ENCODE measurements at regions not wholly inside any gene's neighbourhood (a gene's known extent, or its start where the extent isn't known, plus 50 kb on each side); places are given as distances from the start of the nearest gene placed in this dataset.

DNA sequence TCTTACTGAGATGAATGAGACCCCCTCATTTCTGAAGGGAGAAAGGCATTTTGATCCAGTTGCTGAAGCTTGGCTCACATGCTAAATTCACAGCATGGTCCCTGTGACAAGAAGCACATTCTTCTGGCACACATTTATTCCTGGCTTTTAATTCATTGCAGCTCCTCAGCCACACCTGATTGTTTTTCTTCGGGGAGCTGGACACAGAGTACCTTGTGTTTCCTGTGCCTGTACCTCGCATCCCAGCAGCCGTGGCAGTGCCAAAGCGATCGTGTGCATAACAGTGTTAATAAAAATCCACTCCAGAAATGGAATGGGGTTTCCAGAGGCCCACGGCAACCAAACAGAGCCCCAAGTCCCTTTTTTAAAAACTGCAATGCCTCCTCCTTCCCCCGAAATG lies 615.3 kb upstream of the MGMT start:
- no peaks in the 10 kb centered on the region for H3K27me3 ChIP-seq (ENCODE audit: control insufficient read depth, insufficient read depth, low read length)
- DNase-seq (ENCODE audit: low read depth) = no peak
- no peak overlapping the region for H3K4me3 ChIP-seq (ENCODE audit: low read depth, low read length)
- no peaks in the 10 kb centered on the region for H3K36me3 ChIP-seq (ENCODE audit: control insufficient read depth, insufficient read depth, low read length)
- TF ChIP-seq, protein P1, sequence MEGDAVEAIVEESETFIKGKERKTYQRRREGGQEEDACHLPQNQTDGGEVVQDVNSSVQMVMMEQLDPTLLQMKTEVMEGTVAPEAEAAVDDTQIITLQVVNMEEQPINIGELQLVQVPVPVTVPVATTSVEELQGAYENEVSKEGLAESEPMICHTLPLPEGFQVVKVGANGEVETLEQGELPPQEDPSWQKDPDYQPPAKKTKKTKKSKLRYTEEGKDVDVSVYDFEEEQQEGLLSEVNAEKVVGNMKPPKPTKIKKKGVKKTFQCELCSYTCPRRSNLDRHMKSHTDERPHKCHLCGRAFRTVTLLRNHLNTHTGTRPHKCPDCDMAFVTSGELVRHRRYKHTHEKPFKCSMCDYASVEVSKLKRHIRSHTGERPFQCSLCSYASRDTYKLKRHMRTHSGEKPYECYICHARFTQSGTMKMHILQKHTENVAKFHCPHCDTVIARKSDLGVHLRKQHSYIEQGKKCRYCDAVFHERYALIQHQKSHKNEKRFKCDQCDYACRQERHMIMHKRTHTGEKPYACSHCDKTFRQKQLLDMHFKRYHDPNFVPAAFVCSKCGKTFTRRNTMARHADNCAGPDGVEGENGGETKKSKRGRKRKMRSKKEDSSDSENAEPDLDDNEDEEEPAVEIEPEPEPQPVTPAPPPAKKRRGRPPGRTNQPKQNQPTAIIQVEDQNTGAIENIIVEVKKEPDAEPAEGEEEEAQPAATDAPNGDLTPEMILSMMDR (IDR thresholded peaks at IDR 0.05; ENCODE audit: insufficient read depth, low read length, poor library complexity, severe bottlenecking) = no peak

DNA sequence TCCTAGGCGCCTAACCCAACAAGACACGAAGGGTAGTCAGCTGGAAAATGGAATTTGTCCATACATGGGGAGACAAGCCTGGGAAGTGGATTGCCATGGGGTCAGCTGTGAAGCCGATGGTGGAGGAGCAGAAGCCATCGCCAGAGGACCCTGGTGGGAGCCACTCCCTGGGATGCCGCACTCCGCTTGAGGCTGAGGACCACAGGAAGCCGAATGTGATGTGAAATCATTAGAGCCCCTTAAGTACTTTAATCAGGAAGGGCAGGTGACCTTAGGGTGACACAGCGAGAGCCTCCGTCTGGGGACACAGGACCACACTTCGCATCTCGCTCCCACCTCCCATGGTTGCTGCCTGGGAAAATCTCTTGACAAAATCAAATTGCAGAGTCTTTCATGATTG lies 614.6 kb upstream of the MGMT start:
- DNase-seq (ENCODE audit: low read depth) = no peak
- H3K4me3 ChIP-seq (ENCODE audit: low read depth, low read length) = no peak overlapping the region
- TF ChIP-seq, protein P1 (IDR thresholded peaks at IDR 0.05; ENCODE audit: insufficient read depth, low read length, poor library complexity, severe bottlenecking) = no peak
- H3K27me3 ChIP-seq (ENCODE audit: control insufficient read depth, insufficient read depth, low read length) = no peaks in the 10 kb centered on the region
- H3K36me3 ChIP-seq (ENCODE audit: control insufficient read depth, insufficient read depth, low read length) = no peaks in the 10 kb centered on the region

DNA sequence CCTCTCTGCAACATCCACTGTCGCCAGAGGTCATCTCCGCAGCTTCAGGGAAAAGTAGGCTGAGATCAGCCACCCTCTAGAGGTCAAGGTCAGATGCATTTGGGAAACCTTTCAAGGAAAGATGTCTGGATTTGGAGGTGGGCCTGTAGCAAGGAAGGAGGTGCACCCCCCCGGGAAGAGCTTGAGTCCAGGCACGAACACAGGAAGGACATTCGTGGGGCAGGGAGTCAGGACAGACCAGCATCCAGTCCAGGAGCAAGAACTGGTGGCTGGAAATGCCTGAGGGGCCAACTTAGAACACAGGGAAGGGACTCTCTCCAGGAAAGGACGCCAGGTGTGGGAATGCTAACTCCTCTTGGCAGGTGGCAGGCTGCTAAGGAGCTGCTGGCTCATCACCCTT lies 614.1 kb upstream of the MGMT start:
- Histone ChIP-seq H3K27me3 (ENCODE audit: control insufficient read depth, insufficient read depth, low read length) (no peaks in the 10 kb centered on the region), H3K4me3 (ENCODE audit: low read depth, low read length) (no peak overlapping the region), H3K36me3 (ENCODE audit: control insufficient read depth, insufficient read depth, low read length) (no peaks in the 10 kb centered on the region)
- TF ChIP-seq, protein P1 (IDR thresholded peaks at IDR 0.05; ENCODE audit: insufficient read depth, low read length, poor library complexity, severe bottlenecking) = no peak
- DNase-seq (ENCODE audit: low read depth) = no peak

DNA sequence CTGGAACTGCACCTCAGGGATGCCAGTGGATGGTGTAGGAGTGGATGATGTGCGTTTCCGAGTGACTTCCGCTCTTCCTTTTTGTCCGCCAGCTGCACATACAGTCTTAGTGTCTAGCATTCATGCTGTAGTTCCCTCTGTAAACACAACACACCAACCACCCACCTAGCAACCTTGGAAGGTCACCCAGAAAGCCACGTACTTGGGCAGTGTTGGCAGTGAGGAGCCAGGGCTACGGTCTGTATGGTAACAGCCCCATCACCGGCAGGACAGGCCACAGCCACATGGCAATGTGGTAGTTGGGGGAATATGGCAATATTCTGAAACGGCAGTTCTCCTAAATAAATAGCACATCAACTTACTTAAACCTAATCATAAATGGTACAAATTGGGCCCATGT lies 613.5 kb upstream of the MGMT start:
- H3K27me3 ChIP-seq (ENCODE audit: control insufficient read depth, insufficient read depth, low read length) = no peaks in the 10 kb centered on the region
- no peak overlapping the region for H3K4me3 ChIP-seq (ENCODE audit: low read depth, low read length)
- H3K36me3 ChIP-seq (ENCODE audit: control insufficient read depth, insufficient read depth, low read length) = no peaks in the 10 kb centered on the region
- TF ChIP-seq, protein P1 (IDR thresholded peaks at IDR 0.05; ENCODE audit: insufficient read depth, low read length, poor library complexity, severe bottlenecking) = no peak
- no peak for DNase-seq (ENCODE audit: low read depth)

DNA sequence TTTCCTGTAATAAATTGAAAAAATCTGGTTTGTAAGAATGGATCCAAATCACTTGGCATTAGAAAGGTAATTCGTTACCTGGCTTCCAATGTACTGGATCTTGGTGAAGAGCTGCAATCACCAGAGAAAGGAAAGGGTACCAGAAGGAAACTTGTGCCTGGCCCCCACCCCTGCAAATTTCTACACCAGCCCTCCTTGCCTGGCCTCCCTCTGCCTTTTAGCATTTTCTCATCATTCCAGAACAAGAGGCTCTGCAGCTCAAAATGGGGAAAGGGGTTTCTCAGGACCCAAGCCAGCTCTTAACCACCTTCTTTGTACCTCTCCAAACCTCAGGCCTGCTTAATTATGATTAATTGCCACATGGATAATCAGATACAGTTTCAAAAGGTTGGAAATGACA lies 612.8 kb upstream of the MGMT start:
- DNase-seq (ENCODE audit: low read depth) = no peak
- Histone ChIP-seq H3K36me3 (ENCODE audit: control insufficient read depth, insufficient read depth, low read length) (no peaks in the 10 kb centered on the region), H3K27me3 (ENCODE audit: control insufficient read depth, insufficient read depth, low read length) (no peaks in the 10 kb centered on the region), H3K4me3 (ENCODE audit: low read depth, low read length) (no peak overlapping the region)
- TF ChIP-seq, protein P1 (IDR thresholded peaks at IDR 0.05; ENCODE audit: insufficient read depth, low read length, poor library complexity, severe bottlenecking) = no peak

DNA sequence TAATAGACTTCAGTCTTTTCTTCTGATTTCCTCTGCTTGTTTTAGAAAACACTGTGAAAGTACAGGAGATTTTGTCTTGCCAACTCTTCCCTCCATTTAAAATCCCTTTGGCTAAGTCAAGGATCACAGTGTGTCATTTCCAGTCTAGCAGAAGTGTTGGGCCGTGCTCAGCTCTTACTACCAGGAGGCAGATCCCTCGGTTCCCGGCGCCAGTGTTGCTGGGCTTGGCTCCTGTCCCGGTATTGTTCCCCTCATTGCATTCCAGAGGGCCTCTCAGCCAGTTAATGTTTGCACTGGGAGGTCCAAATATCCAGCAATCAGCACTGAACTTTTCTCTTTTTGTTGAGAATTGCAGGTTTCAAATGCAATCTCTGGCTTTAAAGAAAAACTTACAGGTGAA lies 612.1 kb upstream of the MGMT start:
- TF ChIP-seq, protein P1 (IDR thresholded peaks at IDR 0.05; ENCODE audit: insufficient read depth, low read length, poor library complexity, severe bottlenecking) = no peak
- DNase-seq (ENCODE audit: low read depth) = peak; percentile 18
- H3K27me3 ChIP-seq (ENCODE audit: control insufficient read depth, insufficient read depth, low read length) = no peaks in the 10 kb centered on the region
- no peaks in the 10 kb centered on the region for H3K36me3 ChIP-seq (ENCODE audit: control insufficient read depth, insufficient read depth, low read length)
- no peak overlapping the region for H3K4me3 ChIP-seq (ENCODE audit: low read depth, low read length)

Measured in kidney epithelial cell (primary cell).